ENCODE measurements at regions not wholly inside any gene's neighbourhood (a gene's known extent, or its start where the extent isn't known, plus 50 kb on each side); places are given as distances from the start of the nearest gene placed in this dataset.

GRCh38 chr4:18318682-18319388 is 297.3 kb upstream of the LCORL start:
- no peak for TF ChIP-seq CTCF (conservative IDR thresholded peaks at IDR 0.05)
- WGBS (ENCODE audit: extremely low coverage, insufficient read length, low lambda C conversion rate), result no CpG with 5 or more reads among the region's 22 CpGs
- Histone ChIP-seq H3K4me1 (ENCODE audit: insufficient read depth, low read length) (no peaks in the 10 kb centered on the region), H4K5ac (ENCODE audit: insufficient read length, low read depth, low read length) (no peak overlapping the region), H4K8ac (replicated peaks; ENCODE audit: insufficient read length, low read depth, low read length) (no peak overlapping the region), H2BK5ac (ENCODE audit: insufficient read length, low read length) (no peak overlapping the region), H2AFZ (ENCODE audit: low read length) (no peak overlapping the region), H3K27me3 (ENCODE audit: insufficient read depth, low read length) (no peaks in the 10 kb centered on the region), H3K9ac (ENCODE audit: extremely low read depth, insufficient read length, low read length) (no peak overlapping the region), H3K14ac (ENCODE audit: insufficient read depth, low read length) (no peak overlapping the region), H3K18ac (ENCODE audit: insufficient read length, low read depth, low read length) (no peak overlapping the region), H4K91ac (ENCODE audit: insufficient read length, low read depth, low read length) (no peak overlapping the region), H3K27ac (ENCODE audit: insufficient read length, low read depth, low read length) (no peak overlapping the region), H4K20me1 (ENCODE audit: control insufficient read depth, insufficient read depth, insufficient read length) (no peaks in the 10 kb centered on the region), H2BK20ac (ENCODE audit: low read depth, low read length, poor library complexity, severe bottlenecking) (no peak overlapping the region), H3K4me2 (ENCODE audit: insufficient read depth, insufficient read length, low read length) (no peak overlapping the region), H3K23ac (ENCODE audit: insufficient read length, low read depth, low read length) (no peak overlapping the region), H3T11ph (ENCODE audit: low read length) (no peak overlapping the region), H2BK120ac (ENCODE audit: low read depth, low read length, poor library complexity, severe bottlenecking) (no peak overlapping the region), H2BK12ac (ENCODE audit: insufficient read length, low read depth, low read length) (no peak overlapping the region), H3K56ac (ENCODE audit: insufficient read length, low read depth, low read length) (no peak overlapping the region), H2BK15ac (ENCODE audit: low read depth, low read length) (no peak overlapping the region), H3K79me1 (ENCODE audit: insufficient read depth, low read depth, low read length, poor library complexity, severe bottlenecking) (no peaks in the 10 kb centered on the region), H3K23me2 (ENCODE audit: insufficient read length, low read depth, low read length, poor library complexity, severe bottlenecking) (no peaks in the 10 kb centered on the region), H3K4ac (ENCODE audit: low read depth, low read length) (no peak overlapping the region), H3K79me2 (ENCODE audit: insufficient read depth, low read length) (no peaks in the 10 kb centered on the region), H3K9me3 (ENCODE audit: control insufficient read depth, low read depth, low read length) (no peaks in the 10 kb centered on the region), H2AK5ac (ENCODE audit: insufficient read length, low read length) (no peak overlapping the region)
- DNase-seq, result no peak
- Mint-ChIP-seq H3K4me1 (no peaks in the 10 kb centered on the region), H3K4me3 (no peak overlapping the region), H3K36me3 (ENCODE audit: insufficient read depth in 1 of 3, low read depth in 3 of 3) (no peaks in the 10 kb centered on the region; a peak in 1 of 7 replicates), H3K27ac (no peak overlapping the region), H3K27me3 (ENCODE audit: low read depth) (peaks cover 2% of the 10 kb centered on the region), H3K9me3 (peaks cover 0 to 3% of the 10 kb centered on the region in 2 experiments; a peak in 2 of 5 replicates)
